GM12873 (cell line): ENCODE measurements at regions not wholly inside any gene's neighbourhood (a gene's known extent, or its start where the extent isn't known, plus 50 kb on each side); places are given as distances from the start of the nearest gene placed in this dataset.

ENCODE experiments used
- TF ChIP-seq, protein P1 (sequence below): IDR thresholded peaks from 2 replicates; pipeline ENCODE4 v1.5.1; 2012; ENCODE audit warnings: low read depth, mild to moderate bottlenecking, moderate library complexity, low read length, control low read depth; ENCODE audit not compliant: insufficient read depth; ENCODE audit errors: missing control alignments

DNA sequence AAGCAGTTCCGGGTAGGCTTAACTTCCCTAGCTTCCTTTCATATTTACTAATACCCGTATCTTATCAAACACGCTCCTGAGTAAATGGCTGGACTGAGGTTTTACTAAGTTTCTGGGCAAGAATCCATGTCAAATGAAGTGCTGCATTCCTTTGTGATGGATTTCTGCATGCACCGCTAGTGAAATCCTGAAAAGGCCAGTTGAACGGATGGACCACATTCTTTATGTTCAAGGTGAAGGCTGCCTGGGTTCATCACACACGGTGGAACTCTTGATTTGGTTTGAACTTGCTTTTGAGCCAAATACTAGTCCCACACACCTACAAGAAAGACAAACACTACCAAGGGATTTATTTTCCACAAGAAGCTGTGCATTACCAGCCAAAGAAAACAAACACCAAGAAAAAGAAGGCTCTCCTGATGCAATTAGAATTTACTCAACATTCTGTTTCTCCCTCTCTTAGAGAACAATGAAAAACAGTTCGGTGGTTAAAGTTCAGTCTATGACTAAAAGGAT lies 255.0 kb upstream of the SEMA3C start:
- TF ChIP-seq, protein P1, sequence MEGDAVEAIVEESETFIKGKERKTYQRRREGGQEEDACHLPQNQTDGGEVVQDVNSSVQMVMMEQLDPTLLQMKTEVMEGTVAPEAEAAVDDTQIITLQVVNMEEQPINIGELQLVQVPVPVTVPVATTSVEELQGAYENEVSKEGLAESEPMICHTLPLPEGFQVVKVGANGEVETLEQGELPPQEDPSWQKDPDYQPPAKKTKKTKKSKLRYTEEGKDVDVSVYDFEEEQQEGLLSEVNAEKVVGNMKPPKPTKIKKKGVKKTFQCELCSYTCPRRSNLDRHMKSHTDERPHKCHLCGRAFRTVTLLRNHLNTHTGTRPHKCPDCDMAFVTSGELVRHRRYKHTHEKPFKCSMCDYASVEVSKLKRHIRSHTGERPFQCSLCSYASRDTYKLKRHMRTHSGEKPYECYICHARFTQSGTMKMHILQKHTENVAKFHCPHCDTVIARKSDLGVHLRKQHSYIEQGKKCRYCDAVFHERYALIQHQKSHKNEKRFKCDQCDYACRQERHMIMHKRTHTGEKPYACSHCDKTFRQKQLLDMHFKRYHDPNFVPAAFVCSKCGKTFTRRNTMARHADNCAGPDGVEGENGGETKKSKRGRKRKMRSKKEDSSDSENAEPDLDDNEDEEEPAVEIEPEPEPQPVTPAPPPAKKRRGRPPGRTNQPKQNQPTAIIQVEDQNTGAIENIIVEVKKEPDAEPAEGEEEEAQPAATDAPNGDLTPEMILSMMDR = no peak

DNA sequence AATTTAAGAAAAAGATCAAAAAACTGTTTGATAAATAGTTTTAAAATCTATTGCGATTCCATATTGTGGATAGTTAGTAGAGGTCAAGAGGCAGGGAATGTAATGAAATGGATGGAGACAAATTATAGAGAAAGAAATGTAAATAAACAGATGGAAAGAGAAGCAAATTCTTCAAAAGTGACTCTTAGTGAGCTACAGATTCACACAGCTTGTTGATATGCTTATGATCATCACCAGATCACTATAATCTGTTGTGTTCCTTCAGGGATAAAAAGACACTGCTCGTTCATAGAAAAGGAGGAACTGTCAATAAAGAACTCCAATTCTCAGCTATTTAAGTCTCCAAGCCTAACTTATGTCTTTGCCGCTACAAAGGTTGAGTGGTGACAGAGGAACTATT lies 251.4 kb upstream of the SEMA3C start:
- TF ChIP-seq, protein P1 = no peak

DNA sequence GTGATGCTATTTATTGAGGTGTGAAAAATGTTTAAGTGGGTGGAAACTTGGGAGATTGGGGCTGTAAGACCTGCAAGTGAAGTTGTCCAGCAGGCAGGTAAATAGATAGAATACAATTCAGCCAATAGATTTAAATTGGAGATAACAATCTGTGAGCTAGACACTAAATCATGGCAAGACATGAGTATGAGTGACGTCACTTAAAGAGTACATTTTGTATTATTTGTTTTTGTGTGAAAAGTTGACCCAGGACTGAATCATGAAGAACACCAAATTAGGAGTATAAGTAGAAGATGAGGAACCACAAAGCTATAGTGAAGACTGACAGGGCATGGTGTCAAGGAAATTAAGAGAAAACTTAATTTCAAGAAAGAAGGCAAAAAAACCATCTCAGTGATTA lies 249.1 kb upstream of the SEMA3C start:
- TF ChIP-seq, protein P1 = no peak

DNA sequence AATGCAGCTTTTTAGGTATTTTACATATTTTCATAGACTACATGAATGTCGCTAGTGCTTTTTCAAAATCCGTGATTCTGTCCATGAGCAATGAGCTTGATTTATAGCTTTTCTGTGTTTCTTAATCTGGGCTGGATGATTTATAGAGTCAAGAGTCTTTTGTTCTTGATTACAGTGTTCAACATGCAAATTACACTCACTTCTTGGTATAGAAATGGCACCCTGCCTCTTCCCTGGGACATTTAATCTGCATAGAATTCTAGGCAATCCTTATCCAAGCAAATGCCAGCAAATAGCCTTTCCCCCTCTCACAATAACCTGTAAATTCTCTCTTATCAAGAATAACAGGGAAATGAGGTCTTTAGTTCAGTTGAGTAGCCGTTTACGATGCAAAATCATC lies 246.2 kb upstream of the SEMA3C start:
- TF ChIP-seq, protein P1 = no peak

DNA sequence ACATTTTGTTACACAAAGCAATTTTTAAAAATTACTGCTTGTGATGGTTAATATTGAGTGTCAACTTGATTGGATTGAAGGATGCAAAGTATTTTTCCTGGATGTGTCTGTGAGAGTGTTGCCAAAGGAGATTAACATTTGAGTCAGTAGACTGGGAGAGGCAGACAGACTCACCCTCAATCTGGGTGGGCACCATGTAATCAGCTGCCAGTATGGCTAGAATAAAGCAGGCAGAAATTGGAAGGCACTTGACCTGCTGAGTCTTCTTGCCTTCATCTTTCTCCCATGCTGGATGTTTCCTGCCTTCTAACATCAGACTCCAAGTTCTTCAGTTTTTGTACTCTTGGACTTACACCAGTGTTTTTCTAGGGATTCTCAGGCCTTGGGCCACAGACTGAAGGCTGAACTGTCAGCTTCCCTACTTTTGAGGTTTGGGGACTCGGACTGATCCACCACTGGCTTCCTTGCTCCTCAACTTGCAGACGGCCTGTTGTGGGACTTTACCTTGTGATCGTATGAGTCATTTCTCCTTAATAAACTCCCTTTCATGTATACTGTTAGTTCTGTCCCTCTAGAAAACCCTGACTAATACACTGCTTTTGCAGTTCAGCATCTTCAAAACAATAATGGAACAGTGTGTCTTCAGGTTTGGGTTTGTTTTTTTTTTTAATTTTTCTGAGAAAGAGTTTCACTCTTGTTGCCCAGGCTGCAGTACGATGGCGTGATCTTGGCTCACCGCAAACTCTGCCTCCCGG lies 244.1 kb upstream of the SEMA3C start:
- TF ChIP-seq, protein P1 = no peak

DNA sequence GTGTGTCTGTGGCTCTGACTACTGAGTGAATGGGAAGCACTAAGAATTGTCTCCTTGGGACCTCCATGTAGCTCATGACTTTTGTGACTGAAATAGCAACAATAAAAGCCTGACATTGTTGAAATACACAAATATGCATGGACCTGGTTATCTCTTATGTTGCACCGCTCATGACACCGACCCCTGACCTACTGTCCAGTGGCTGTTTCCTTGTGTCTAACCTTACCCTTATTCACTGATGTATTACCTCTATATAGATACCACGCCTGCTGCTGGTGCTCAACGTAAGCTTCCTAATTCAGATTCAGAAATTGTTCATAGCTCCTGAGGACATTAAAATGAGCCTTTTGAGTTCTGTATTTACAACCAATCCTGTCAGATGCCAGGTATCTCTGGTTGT lies 243.4 kb upstream of the SEMA3C start:
- TF ChIP-seq, protein P1 = no peak

DNA sequence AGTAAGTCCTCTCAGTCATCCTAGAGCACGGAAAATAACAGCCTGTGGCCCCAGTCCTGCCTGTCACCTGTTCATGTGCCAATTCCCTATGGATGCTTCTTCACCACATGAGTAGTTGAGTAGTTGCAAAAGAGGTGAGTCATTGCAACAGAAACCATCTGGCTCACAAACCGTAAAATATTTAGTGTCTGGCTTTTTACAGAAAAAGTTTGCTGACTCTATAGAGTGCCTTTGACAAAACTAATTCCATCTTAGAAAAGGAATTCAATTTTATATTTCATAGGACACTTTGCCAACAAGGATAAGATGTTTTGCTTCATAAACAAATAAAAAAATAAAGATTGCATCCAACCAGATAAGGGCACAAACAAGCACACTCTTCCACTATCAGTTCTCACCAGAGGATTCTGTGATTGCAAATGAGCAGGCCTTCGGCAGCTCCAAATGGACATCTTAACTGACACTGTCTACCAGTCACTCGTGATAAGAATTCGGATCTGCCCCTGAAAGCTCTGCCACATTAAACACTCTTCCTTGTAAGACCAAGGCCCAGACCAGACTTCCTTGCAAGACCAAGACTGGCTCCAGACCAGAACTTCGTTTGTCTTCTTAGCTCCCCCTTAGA lies 242.7 kb upstream of the SEMA3C start:
- TF ChIP-seq, protein P1 = no peak
